RWPE1 (cell line): ENCODE measurements at regions not wholly inside any gene's neighbourhood (a gene's known extent, or its start where the extent isn't known, plus 50 kb on each side); places are given as distances from the start of the nearest gene placed in this dataset.

ENCODE experiments used
- CTCF ChIA-PET: fragments of 350-600 bp; sonication (Branson Sonifier 250); formaldehyde crosslinking; extraction: SDS; loops from one replicate; lab custom pipeline; 2021; lab: Yijun Ruan, JAX
- POLR2A ChIA-PET: fragments of 400-600 bp; formaldehyde crosslinking; extraction: SDS; loops from one replicate; lab custom pipeline; 2020; ENCODE audit warnings: antibody characterized with exemption; ENCODE audit not compliant: low non-redundant PET; lab: Yijun Ruan, JAX
- DNase-seq: peaks from one replicate; pipeline ENCODE4 v3.0.0; 2012; ENCODE audit warnings: low spot score
- H3K27ac ChIP-seq: fragments of 450-650 bp; 2 replicates; pipeline ENCODE4 v1.5.1; 2017
- TF ChIP-seq, protein P1 (sequence below): fragments of 450-650 bp; conservative IDR thresholded peaks from 2 replicates; pipeline ENCODE4 v1.5.1; 2017; ENCODE audit warnings: low read depth, mild to moderate bottlenecking

DNA sequence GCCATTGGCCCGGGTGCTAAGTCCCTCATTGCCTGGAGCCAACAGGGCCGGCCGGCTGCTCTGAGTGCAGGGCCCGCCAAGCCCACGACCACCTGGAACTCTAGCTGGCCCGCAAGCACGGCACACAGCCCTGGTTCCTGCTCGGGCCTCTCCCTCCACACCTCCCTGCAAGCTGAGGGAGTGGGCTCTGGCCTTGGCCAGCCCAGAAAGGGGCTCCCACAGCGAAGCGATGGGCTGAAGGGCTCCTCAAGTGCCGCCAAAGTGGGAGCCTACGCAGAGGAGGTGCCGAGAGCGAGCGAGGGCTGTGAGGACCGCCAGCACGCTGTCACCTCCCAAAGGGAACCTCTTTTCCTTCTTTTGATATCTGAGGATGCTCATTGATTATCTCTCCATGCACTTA, 283.4 kb downstream of the PRDM2 start:
- ChIA-PET CTCF (interaction anchor here (0.7 kb wide), 1 partner anchor 804 kb away, joined by 3 read pairs; no protein-coding TSS in a partner anchor), POLR2A (no interaction called here)
- no peak for DNase-seq
- no peak overlapping the region for H3K27ac ChIP-seq
- TF ChIP-seq, protein P1, sequence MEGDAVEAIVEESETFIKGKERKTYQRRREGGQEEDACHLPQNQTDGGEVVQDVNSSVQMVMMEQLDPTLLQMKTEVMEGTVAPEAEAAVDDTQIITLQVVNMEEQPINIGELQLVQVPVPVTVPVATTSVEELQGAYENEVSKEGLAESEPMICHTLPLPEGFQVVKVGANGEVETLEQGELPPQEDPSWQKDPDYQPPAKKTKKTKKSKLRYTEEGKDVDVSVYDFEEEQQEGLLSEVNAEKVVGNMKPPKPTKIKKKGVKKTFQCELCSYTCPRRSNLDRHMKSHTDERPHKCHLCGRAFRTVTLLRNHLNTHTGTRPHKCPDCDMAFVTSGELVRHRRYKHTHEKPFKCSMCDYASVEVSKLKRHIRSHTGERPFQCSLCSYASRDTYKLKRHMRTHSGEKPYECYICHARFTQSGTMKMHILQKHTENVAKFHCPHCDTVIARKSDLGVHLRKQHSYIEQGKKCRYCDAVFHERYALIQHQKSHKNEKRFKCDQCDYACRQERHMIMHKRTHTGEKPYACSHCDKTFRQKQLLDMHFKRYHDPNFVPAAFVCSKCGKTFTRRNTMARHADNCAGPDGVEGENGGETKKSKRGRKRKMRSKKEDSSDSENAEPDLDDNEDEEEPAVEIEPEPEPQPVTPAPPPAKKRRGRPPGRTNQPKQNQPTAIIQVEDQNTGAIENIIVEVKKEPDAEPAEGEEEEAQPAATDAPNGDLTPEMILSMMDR = no peak

DNA sequence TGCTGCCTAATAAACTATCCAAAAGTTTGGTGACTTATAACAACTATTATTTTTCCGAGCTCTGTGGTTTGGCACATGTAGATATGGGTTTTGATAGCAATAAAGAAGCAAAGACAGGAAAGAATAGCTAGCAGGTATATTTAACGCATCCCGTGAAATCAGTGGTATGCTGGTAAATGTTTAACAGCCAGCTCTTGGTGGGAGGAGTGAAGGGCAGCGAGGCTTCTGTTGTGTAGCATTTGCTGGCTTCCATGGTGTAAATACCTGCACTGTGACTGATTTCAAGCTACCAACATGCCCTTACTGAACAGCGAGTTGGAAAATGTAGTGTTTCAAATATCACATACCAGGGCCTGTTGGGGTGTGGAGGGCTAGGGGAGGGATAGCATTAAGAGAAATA, 291.0 kb downstream of the PRDM2 start:
- ChIA-PET POLR2A (no interaction called here), CTCF (no interaction called here)
- TF ChIP-seq, protein P1 = no peak
- no peak overlapping the region for H3K27ac ChIP-seq
- no peak for DNase-seq

DNA sequence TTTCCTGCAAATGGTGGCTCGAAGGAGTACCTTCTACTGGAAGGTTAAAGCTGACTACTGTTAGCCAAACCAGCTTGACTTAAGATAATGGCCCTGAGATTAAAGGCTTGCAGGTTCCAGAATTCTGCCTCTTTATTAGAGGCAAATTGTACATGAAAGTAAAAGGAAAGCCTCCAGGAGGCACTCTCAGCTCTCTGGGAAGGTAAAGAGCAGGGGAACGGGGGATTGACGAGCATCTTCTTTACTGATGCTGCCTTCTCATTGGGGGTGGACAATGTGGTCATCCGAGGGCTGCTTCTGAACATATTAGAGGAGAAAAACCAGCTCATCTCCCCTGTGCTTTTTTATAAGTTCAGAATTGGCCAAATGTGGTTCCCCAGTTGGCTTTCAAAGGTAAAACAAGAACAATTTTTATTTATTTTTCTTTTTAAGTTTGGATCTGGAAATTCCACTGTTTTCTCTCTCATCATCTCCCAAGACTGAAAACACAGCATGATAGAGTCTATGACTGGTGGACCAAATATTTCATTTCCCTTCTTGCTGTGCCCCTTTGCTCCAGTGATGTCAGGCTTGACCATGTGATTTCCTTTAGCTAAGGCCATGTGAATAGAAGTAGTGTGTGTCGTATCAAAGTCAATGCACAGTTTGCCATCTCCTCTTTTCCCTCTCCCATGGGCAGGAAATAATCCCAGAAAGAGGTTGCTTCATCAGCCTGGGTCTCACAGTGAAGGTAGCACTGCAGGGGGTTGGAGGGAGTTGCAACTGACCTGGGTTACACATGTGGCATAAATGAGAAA, 292.7 kb downstream of the PRDM2 start:
- DNase-seq = no peak
- CTCF ChIA-PET = interaction anchor here (0.5 to 1.0 kb wide), 2 partner anchors 19 to 27 kb away, joined by 3 read pairs; no protein-coding TSS in a partner anchor
- H3K27ac ChIP-seq = no peak overlapping the region
- TF ChIP-seq, protein P1 = no peak
- POLR2A ChIA-PET = no interaction called here

DNA sequence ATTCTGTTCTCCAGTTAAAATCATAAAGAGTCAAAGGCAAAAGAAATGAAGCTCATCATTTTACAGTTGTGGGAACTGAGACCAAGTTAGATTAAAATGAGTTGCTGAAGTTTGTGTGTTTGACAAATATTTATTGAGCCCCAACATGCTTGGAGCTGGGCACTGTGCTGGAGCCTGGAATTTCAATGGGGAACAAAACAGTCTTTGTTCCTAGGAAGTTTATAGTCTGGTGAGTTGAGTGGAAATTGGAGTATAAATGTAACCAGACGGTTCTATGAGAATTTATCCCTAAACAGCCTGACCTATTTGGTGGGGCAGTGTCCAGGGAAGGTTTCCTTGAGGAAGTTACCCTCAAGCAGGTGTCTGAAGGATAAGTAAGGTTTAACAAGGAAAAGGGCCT, 294.4 kb downstream of the PRDM2 start:
- ChIA-PET POLR2A (no interaction called here), CTCF (no interaction called here)
- DNase-seq = no peak
- TF ChIP-seq, protein P1 = no peak
- H3K27ac ChIP-seq = no peak overlapping the region

DNA sequence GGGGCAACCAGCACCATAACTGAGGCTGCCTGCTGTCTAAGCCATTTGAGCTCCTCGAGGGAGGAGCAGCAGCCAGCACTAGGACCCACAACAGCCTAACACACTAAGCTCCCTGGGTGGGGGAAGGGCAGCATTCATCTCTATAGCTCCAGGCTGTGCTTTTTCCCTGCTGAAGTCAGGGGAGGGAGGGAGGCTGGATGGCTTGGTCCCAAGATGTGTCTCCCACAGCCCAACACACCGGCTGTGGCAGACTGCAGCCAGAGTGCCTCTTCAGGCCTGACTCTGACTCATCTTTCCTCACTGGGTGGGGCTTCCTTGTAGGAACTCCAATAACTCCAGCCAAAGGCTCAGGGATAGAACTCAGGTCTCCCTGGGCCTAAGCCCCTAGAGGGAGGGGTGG, 296.3 kb downstream of the PRDM2 start:
- DNase-seq = no peak
- TF ChIP-seq, protein P1 = no peak
- CTCF ChIA-PET = no interaction called here
- H3K27ac ChIP-seq = no peak overlapping the region
- POLR2A ChIA-PET = no interaction called here

DNA sequence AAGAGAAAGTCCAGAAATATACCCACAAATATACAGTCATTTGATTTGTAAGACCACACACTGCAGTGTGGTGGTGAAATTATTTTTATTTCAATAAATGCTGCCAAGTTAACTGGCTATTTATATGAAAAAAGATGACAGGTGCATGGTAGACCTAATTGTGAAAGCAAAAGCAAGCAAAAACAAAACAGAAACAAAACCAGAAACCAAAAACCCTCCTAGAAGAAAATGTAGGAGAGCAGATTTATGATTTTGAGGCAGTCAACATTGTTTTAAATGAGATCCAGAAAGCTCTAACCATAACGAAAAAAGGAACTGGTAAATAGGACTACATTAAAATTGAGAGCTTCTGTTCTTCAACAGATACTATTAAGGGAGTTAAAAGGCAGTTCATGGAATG, 303.6 kb downstream of the PRDM2 start:
- ChIA-PET CTCF (interaction anchor here (0.5 kb wide), 1 partner anchor 513 kb away, joined by 3 read pairs; no protein-coding TSS in a partner anchor), POLR2A (no interaction called here)
- TF ChIP-seq, protein P1 = no peak
- H3K27ac ChIP-seq = no peak overlapping the region
- DNase-seq = no peak
